H1 (cell line): ENCODE measurements at regions not wholly inside any gene's neighbourhood (a gene's known extent, or its start where the extent isn't known, plus 50 kb on each side); places are given as distances from the start of the nearest gene placed in this dataset.

Source experiments
- BRCA1 ChIP-seq: IDR thresholded peaks from 2 replicates; pipeline ENCODE4 v1.6.1; 2012; ENCODE audit warnings: low read depth, low read length, improper control_type of control experiment
- EP300 ChIP-seq, 2 experiments: IDR thresholded peaks; 1 replicate in 1 of 2; 2 replicates in 1 of 2; pipeline ENCODE4 v1.6.1; 2011 to 2012; ENCODE audit warnings: low read depth in 2 of 2, low read length in 2 of 2, mild to moderate bottlenecking in 2 of 2, borderline replicate concordance in 1 of 2, inconsistent platforms in 1 of 2, moderate library complexity in 1 of 2
- SRF ChIP-seq: IDR thresholded peaks from 2 replicates; pipeline ENCODE4 v1.6.1; 2011; ENCODE audit warnings: mild to moderate bottlenecking, low read depth, low read length, moderate library complexity

- TF ChIP-seq EP300 (IDR thresholded peaks at IDR 0.05; ENCODE audit: borderline replicate concordance in 1 of 2, low read depth in 2 of 2, low read length in 2 of 2): no peak
- TF ChIP-seq BRCA1: no peak
- TF ChIP-seq SRF: no peak
Measured at GRCh38 chr16:76800196-76800595, 390.8 kb upstream of the MON1B start (continued).
